CD8-positive, alpha-beta memory T cell (primary cell): ENCODE measurements at regions not wholly inside any gene's neighbourhood (a gene's known extent, or its start where the extent isn't known, plus 50 kb on each side); places are given as distances from the start of the nearest gene placed in this dataset.
A peak's percentile ranks its signal among the peaks of the same experiment; 100 is the strongest.

Experiments
- CTCF ChIA-PET: fragments of 350-600 bp; sonication (Branson Sonifier 250); formaldehyde crosslinking; loops from one replicate; lab custom pipeline; 2021; ENCODE audit warnings: antibody characterized with exemption; lab: Charles Lee
- POLR2A ChIA-PET: fragments of 350-600 bp; sonication (Branson Sonifier 250); formaldehyde crosslinking; loops from one replicate; lab custom pipeline; 2021; ENCODE audit warnings: antibody characterized with exemption; lab: Charles Lee
- DNase-seq, 5 donors: peaks; one replicate each; pipeline versions ENCODE4 v3.0.0 to v3.0.0-alpha.2; 2020 to 2022; ENCODE audit warnings: mixed read lengths in 1 of 5
- H3K27ac ChIP-seq: one replicate; pipeline ENCODE4 v1.7.0; 2013; ENCODE audit warnings: low read depth, mild to moderate bottlenecking, low read length, moderate library complexity
- H3K27me3 ChIP-seq: 2 replicates; pipeline ENCODE4 v1.7.0; 2013; ENCODE audit warnings: low read length, mild to moderate bottlenecking; ENCODE audit not compliant: insufficient read depth, poor library complexity, severe bottlenecking
- H3K36me3 ChIP-seq: 2 replicates; pipeline ENCODE4 v1.7.0; 2013; ENCODE audit warnings: mild to moderate bottlenecking, low read length, moderate library complexity; ENCODE audit not compliant: insufficient read depth
- H3K4me1 ChIP-seq: 2 replicates; pipeline ENCODE4 v1.7.0; 2013; ENCODE audit warnings: mild to moderate bottlenecking, low read length, moderate library complexity; ENCODE audit not compliant: insufficient read depth
- H3K4me3 ChIP-seq: 2 replicates; pipeline ENCODE4 v1.7.0; 2013; ENCODE audit warnings: mild to moderate bottlenecking, low read length
- H3K9me3 ChIP-seq: 2 replicates; pipeline ENCODE4 v1.7.0; 2013; ENCODE audit warnings: mild to moderate bottlenecking, low read length
- H3K27ac Mint-ChIP-seq, 8 donors: one replicate each; pipeline ENCODE4 v1.8.0; 2020 to 2021; ENCODE audit warnings: mixed read lengths in 8 of 8, mild to moderate bottlenecking in 6 of 8, inconsistent platforms in 3 of 8, moderate library complexity in 3 of 8
- H3K27me3 Mint-ChIP-seq, 2 donors: one replicate each; pipeline ENCODE4 v1.8.0; 2020 to 2021; ENCODE audit warnings: mixed read lengths in 2 of 2, mild to moderate bottlenecking in 1 of 2, moderate library complexity in 1 of 2
- H3K36me3 Mint-ChIP-seq, 3 donors: one replicate each; pipeline ENCODE4 v1.8.0; 2020 to 2021; ENCODE audit warnings: mixed read lengths in 3 of 3, inconsistent platforms in 1 of 3, mild to moderate bottlenecking in 1 of 3
- H3K4me1 Mint-ChIP-seq, 3 donors: one replicate each; pipeline ENCODE4 v1.8.0; 2020 to 2021; ENCODE audit warnings: mixed read lengths in 3 of 3, inconsistent platforms in 1 of 3, mild to moderate bottlenecking in 1 of 3
- H3K4me3 Mint-ChIP-seq, 7 donors: one replicate each; pipeline ENCODE4 v1.8.0; 2020 to 2021; ENCODE audit warnings: mixed read lengths in 7 of 7, mild to moderate bottlenecking in 6 of 7, moderate library complexity in 4 of 7, inconsistent platforms in 2 of 7
- H3K9me3 Mint-ChIP-seq, 5 donors: one replicate each; pipeline ENCODE4 v1.8.0; 2020 to 2022; ENCODE audit warnings: mixed read lengths in 5 of 5, mild to moderate bottlenecking in 3 of 5, moderate library complexity in 2 of 5, inconsistent platforms in 1 of 5

GRCh38 chr1:76015478-76016103 lies 59.0 kb upstream of the ST6GALNAC3 start:
- no peaks in the 10 kb centered on the region for H3K9me3 Mint-ChIP-seq
- ChIA-PET POLR2A (no interaction called here), CTCF (no interaction called here)
- Histone ChIP-seq H3K27me3 (no peaks in the 10 kb centered on the region), H3K4me3 (no peak overlapping the region), H3K4me1 (no peaks in the 10 kb centered on the region), H3K27ac (no peak overlapping the region), H3K36me3 (no peaks in the 10 kb centered on the region), H3K9me3 (no peaks in the 10 kb centered on the region)
- H3K27me3 Mint-ChIP-seq, result peaks cover 3 to 4% of the 10 kb centered on the region in 2 donors
- H3K4me3 Mint-ChIP-seq, result no peak overlapping the region
- H3K27ac Mint-ChIP-seq, result no peak overlapping the region
- no peak for DNase-seq
- no peaks in the 10 kb centered on the region for H3K36me3 Mint-ChIP-seq
- no peaks in the 10 kb centered on the region for H3K4me1 Mint-ChIP-seq

GRCh38 chr1:76018045-76018444 lies 56.5 kb upstream of the ST6GALNAC3 start:
- no peaks in the 10 kb centered on the region for H3K36me3 Mint-ChIP-seq
- ChIA-PET CTCF (no interaction called here), POLR2A (no interaction called here)
- H3K27ac ChIP-seq, result no peak overlapping the region
- H3K9me3 ChIP-seq, result no peaks in the 10 kb centered on the region
- H3K27ac Mint-ChIP-seq, result no peak overlapping the region
- H3K4me1 Mint-ChIP-seq, result peaks cover 0 to 3% (median 0%) of the 10 kb centered on the region in 3 donors
- H3K27me3 Mint-ChIP-seq, result peaks cover 4 to 7% of the 10 kb centered on the region in 2 donors
- H3K27me3 ChIP-seq, result no peaks in the 10 kb centered on the region
- no peaks in the 10 kb centered on the region for H3K4me1 ChIP-seq
- no peak overlapping the region for H3K4me3 Mint-ChIP-seq
- DNase-seq, result no peak
- no peak overlapping the region for H3K4me3 ChIP-seq
- H3K36me3 ChIP-seq, result no peaks in the 10 kb centered on the region
- no peaks in the 10 kb centered on the region for H3K9me3 Mint-ChIP-seq

DNA sequence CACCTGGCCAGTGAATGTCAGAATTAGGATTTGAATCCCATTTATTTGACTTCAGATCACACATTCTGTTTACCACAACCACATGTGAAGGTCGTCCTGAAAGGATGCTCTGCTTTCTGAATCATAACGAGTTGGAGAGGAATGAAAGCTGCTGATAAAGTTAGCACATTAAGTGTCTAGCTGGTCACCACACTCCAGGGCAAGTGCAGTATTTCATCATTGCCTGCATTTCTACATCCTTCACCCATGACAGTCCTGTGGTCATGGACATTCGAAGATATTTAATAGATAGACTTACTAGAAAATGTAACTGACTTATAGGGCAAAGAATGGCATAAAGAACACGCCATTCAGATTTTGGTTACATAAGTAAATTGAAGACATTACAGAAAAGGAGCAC lies 52.7 kb upstream of the ST6GALNAC3 start:
- Mint-ChIP-seq H3K27ac (no peak overlapping the region), H3K9me3 (no peaks in the 10 kb centered on the region), H3K27me3 (peaks cover 2 to 12% of the 10 kb centered on the region in 2 donors), H3K4me3 (no peak overlapping the region), H3K4me1 (peaks cover 0 to 14% (median 7%) of the 10 kb centered on the region in 3 donors), H3K36me3 (no peaks in the 10 kb centered on the region)
- Histone ChIP-seq H3K27ac (no peak overlapping the region), H3K27me3 (no peaks in the 10 kb centered on the region), H3K9me3 (no peaks in the 10 kb centered on the region), H3K4me3 (no peak overlapping the region), H3K4me1 (no peaks in the 10 kb centered on the region), H3K36me3 (no peaks in the 10 kb centered on the region)
- CTCF ChIA-PET, result no interaction called here
- DNase-seq, result no peak
- POLR2A ChIA-PET, result no interaction called here

GRCh38 chr1:76023669-76024435 lies 50.7 kb upstream of the ST6GALNAC3 start:
- H3K27ac Mint-ChIP-seq, result peak overlapping the region in 1 of 8 donors; percentile 51
- H3K4me1 ChIP-seq, result no peaks in the 10 kb centered on the region
- peaks cover 0 to 14% (median 7%) of the 10 kb centered on the region in 3 donors for H3K4me1 Mint-ChIP-seq
- H3K36me3 Mint-ChIP-seq, result no peaks in the 10 kb centered on the region
- no peaks in the 10 kb centered on the region for H3K36me3 ChIP-seq
- H3K27me3 ChIP-seq, result no peaks in the 10 kb centered on the region
- POLR2A ChIA-PET, result no interaction called here
- H3K9me3 Mint-ChIP-seq, result no peaks in the 10 kb centered on the region
- H3K27me3 Mint-ChIP-seq, result peaks cover 6 to 12% of the 10 kb centered on the region in 2 donors
- H3K27ac ChIP-seq, result no peak overlapping the region
- H3K4me3 ChIP-seq, result no peak overlapping the region
- no peaks in the 10 kb centered on the region for H3K9me3 ChIP-seq
- DNase-seq, result peak in 1 of 5 donors; percentile 17
- H3K4me3 Mint-ChIP-seq, result no peak overlapping the region
- CTCF ChIA-PET, result interaction anchor here (1.0 kb wide), 1 partner anchor 10 kb away, joined by 3 read pairs; no protein-coding TSS in a partner anchor
